SK-N-SH treated with all-trans-retinoic acid at 6 μM for 48 hours (cell line): ENCODE measurements at regions not wholly inside any gene's neighbourhood (a gene's known extent, or its start where the extent isn't known, plus 50 kb on each side); places are given as distances from the start of the nearest gene placed in this dataset.

Experiments
- PATZ1 ChIP-seq: fragments of 250-450 bp; sonication (Bioruptor Pico); IDR thresholded peaks from 2 replicates; pipeline ENCODE4 v1.8.0; 2020; ENCODE audit warnings: mild to moderate bottlenecking, moderate library complexity, borderline replicate concordance
- TCF4 ChIP-seq: fragments of 250-450 bp; sonication (Bioruptor Pico); IDR thresholded peaks from 2 replicates; pipeline ENCODE4 v1.8.0; 2021; ENCODE audit warnings: mild to moderate bottlenecking, moderate library complexity, borderline replicate concordance

- no peak for TF ChIP-seq PATZ1 (CRISPR knock-in tag)
- TF ChIP-seq TCF4, result no peak
Observed at GRCh38 chr4:141356321-141356962, 135.7 kb downstream of the ZNF330 start.
